ENCODE measurements at regions not wholly inside any gene's neighbourhood (a gene's known extent, or its start where the extent isn't known, plus 50 kb on each side); places are given as distances from the start of the nearest gene placed in this dataset.

- ChIA-PET CTCF (no interaction called here), POLR2A (no interaction called here)
- Histone ChIP-seq H3K4me2 (ENCODE audit: insufficient read depth, low read length) (no peak overlapping the region), H3K79me2 (ENCODE audit: control insufficient read depth, insufficient read depth, low read length) (no peaks in the 10 kb centered on the region), H3K4me3 (replicated peaks in 1 of 3; ENCODE audit: insufficient read depth in 1 of 3, low read depth in 1 of 3, low read length in 3 of 3) (no peak overlapping the region), H3K9me1 (replicated peaks; ENCODE audit: control insufficient read depth, extremely low read depth, insufficient read depth, low read length) (no peaks in the 10 kb centered on the region), H3K27ac (ENCODE audit: insufficient read depth, low read depth, low read length) (no peak overlapping the region), H3K36me3 (ENCODE audit: control insufficient read depth in 2 of 2, extremely low read depth in 1 of 2, insufficient read depth in 2 of 2, low read length in 2 of 2) (no peaks in the 10 kb centered on the region), H4K20me1 (replicated peaks; ENCODE audit: control insufficient read depth, extremely low read depth, insufficient read depth, low read length) (no peaks in the 10 kb centered on the region), H3K9me3 (replicated peaks; ENCODE audit: control insufficient read depth, insufficient read depth, low read length) (no peaks in the 10 kb centered on the region), H2AFZ (ENCODE audit: low read depth, low read length) (no peak overlapping the region), H3K4me1 (ENCODE audit: control insufficient read depth, extremely low read depth, insufficient read depth, low read length) (no peaks in the 10 kb centered on the region), H3K9ac (replicated peaks; ENCODE audit: extremely low read depth, insufficient read depth, low read length) (no peak overlapping the region), H3K27me3 (ENCODE audit: control insufficient read depth in 2 of 2, insufficient read depth in 2 of 2, low read length in 2 of 2) (no peaks in the 10 kb centered on the region)
- dilution Hi-C loops (cut with MboI; ENCODE audit: extremely low pct_ligation_motif_present, low sequenced_read_pairs) (no loop called here), intact Hi-C loops (cut with micrococcal nuclease) (no loop called here)
- FAIRE-seq (no peak), DNase-seq (ENCODE audit: low read depth, low spot score) (no peak)
- TF ChIP-seq FOS (IDR thresholded peaks at IDR 0.05; ENCODE audit: borderline replicate concordance, insufficient read depth, low read length): no peak
- no peak for TF ChIP-seq GATA2 (IDR thresholded peaks at IDR 0.05; ENCODE audit: insufficient read depth, insufficient read length, low read depth, low read length)
- no peak for TF ChIP-seq JUN (IDR thresholded peaks at IDR 0.05; ENCODE audit: borderline replicate concordance, insufficient read depth, insufficient read length, low read depth)
- TF ChIP-seq, protein P1, sequence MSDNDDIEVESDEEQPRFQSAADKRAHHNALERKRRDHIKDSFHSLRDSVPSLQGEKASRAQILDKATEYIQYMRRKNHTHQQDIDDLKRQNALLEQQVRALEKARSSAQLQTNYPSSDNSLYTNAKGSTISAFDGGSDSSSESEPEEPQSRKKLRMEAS (IDR thresholded peaks at IDR 0.05; ENCODE audit: insufficient read depth, insufficient read length): no peak
- no peak for TF ChIP-seq POLR2AphosphoS5 (IDR thresholded peaks at IDR 0.05; ENCODE audit: insufficient read depth, low read depth, low read length)
- TF ChIP-seq MYC (IDR thresholded peaks at IDR 0.05; ENCODE audit: low read depth, low read length): no peak
- BruUV-seq (replicated peaks): no TSS peak
Measured at GRCh38 chr12:125211464-125211863, 146.2 kb downstream of the AACS start.

DNA sequence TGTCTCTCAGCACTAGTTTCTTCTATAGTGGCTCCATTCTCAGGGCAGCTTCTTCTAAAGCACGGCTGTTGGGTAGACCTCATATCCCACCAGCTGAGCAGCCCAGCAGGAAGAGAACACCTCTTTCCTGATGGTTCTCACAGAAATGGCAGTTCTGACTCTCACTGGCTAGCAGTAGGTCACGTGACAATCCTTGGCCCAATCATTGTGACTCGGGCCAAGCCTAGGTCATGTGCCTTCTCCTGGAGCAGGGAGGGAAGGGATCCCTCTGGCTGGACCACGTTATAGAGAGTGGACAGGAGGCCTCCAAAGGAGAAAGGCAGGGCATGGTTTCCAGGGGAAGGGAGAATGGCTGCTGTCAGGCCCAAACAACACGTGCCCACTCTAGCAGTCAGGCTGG is 149.1 kb downstream of the AACS start:
- H3K9me1 ChIP-seq (replicated peaks; ENCODE audit: control insufficient read depth, extremely low read depth, insufficient read depth, low read length): no peaks in the 10 kb centered on the region
- no peak overlapping the region for H3K9ac ChIP-seq (replicated peaks; ENCODE audit: extremely low read depth, insufficient read depth, low read length)
- no peak overlapping the region for H2AFZ ChIP-seq (ENCODE audit: low read depth, low read length)
- no peaks in the 10 kb centered on the region for H4K20me1 ChIP-seq (replicated peaks; ENCODE audit: control insufficient read depth, extremely low read depth, insufficient read depth, low read length)
- POLR2A ChIA-PET: no interaction called here
- no peaks in the 10 kb centered on the region for H3K9me3 ChIP-seq (replicated peaks; ENCODE audit: control insufficient read depth, insufficient read depth, low read length)
- dilution Hi-C loops (cut with MboI; ENCODE audit: extremely low pct_ligation_motif_present, low sequenced_read_pairs) (no loop called here), intact Hi-C loops (cut with micrococcal nuclease) (no loop called here)
- no peak overlapping the region for H3K27ac ChIP-seq (ENCODE audit: insufficient read depth, low read depth, low read length)
- CTCF ChIA-PET: no interaction called here
- H3K79me2 ChIP-seq (ENCODE audit: control insufficient read depth, insufficient read depth, low read length): no peaks in the 10 kb centered on the region
- TF ChIP-seq, protein P2, sequence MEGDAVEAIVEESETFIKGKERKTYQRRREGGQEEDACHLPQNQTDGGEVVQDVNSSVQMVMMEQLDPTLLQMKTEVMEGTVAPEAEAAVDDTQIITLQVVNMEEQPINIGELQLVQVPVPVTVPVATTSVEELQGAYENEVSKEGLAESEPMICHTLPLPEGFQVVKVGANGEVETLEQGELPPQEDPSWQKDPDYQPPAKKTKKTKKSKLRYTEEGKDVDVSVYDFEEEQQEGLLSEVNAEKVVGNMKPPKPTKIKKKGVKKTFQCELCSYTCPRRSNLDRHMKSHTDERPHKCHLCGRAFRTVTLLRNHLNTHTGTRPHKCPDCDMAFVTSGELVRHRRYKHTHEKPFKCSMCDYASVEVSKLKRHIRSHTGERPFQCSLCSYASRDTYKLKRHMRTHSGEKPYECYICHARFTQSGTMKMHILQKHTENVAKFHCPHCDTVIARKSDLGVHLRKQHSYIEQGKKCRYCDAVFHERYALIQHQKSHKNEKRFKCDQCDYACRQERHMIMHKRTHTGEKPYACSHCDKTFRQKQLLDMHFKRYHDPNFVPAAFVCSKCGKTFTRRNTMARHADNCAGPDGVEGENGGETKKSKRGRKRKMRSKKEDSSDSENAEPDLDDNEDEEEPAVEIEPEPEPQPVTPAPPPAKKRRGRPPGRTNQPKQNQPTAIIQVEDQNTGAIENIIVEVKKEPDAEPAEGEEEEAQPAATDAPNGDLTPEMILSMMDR (IDR thresholded peaks at IDR 0.05; ENCODE audit: extremely low read depth in 1 of 2, insufficient read depth in 1 of 2, low read depth in 1 of 2, low read length in 2 of 2): no peak
- TF ChIP-seq EZH2 (IDR thresholded peaks at IDR 0.05; ENCODE audit: borderline replicate concordance, low read depth, low read length, severe bottlenecking): no peak
- TF ChIP-seq FOS (IDR thresholded peaks at IDR 0.05; ENCODE audit: borderline replicate concordance, insufficient read depth, low read length): no peak
- no peak for TF ChIP-seq GATA2 (IDR thresholded peaks at IDR 0.05; ENCODE audit: insufficient read depth, insufficient read length, low read depth, low read length)
- TF ChIP-seq MYC (IDR thresholded peaks at IDR 0.05; ENCODE audit: low read depth, low read length): no peak
- no peak for TF ChIP-seq POLR2AphosphoS5 (IDR thresholded peaks at IDR 0.05; ENCODE audit: insufficient read depth, low read depth, low read length)
- TF ChIP-seq, protein P1 (IDR thresholded peaks at IDR 0.05; ENCODE audit: insufficient read depth, insufficient read length): no peak
- no peak for TF ChIP-seq POLR2A (IDR thresholded peaks at IDR 0.05; ENCODE audit: low read depth, low read length)
- no peak for TF ChIP-seq JUN (IDR thresholded peaks at IDR 0.05; ENCODE audit: borderline replicate concordance, insufficient read depth, insufficient read length, low read depth)
- no TSS peak for BruUV-seq (replicated peaks)
- H3K4me3 ChIP-seq (replicated peaks in 1 of 3; ENCODE audit: insufficient read depth in 1 of 3, low read depth in 1 of 3, low read length in 3 of 3): no peak overlapping the region
- FAIRE-seq (no peak), DNase-seq (ENCODE audit: low read depth, low spot score) (no peak)
- H3K4me1 ChIP-seq (ENCODE audit: control insufficient read depth, extremely low read depth, insufficient read depth, low read length): no peaks in the 10 kb centered on the region
- H3K36me3 ChIP-seq (ENCODE audit: control insufficient read depth in 2 of 2, extremely low read depth in 1 of 2, insufficient read depth in 2 of 2, low read length in 2 of 2): no peaks in the 10 kb centered on the region
- H3K27me3 ChIP-seq (ENCODE audit: control insufficient read depth in 2 of 2, insufficient read depth in 2 of 2, low read length in 2 of 2): no peaks in the 10 kb centered on the region
- no peak overlapping the region for H3K4me2 ChIP-seq (ENCODE audit: insufficient read depth, low read length)

Measured in endothelial cell of umbilical vein (primary cell).